HL-60 (cell line): ENCODE measurements at regions not wholly inside any gene's neighbourhood (a gene's known extent, or its start where the extent isn't known, plus 50 kb on each side); places are given as distances from the start of the nearest gene placed in this dataset.

Experiments used
- GABPA ChIP-seq: IDR thresholded peaks from 2 replicates; pipeline ENCODE4 v1.6.1; 2012; ENCODE audit warnings: low read depth
- POLR2AphosphoS5 ChIP-seq: IDR thresholded peaks from 2 replicates; pipeline ENCODE4 v1.6.1; 2012; ENCODE audit warnings: low read depth
- REST ChIP-seq: IDR thresholded peaks from 2 replicates; pipeline ENCODE4 v1.6.1; 2012; ENCODE audit warnings: low read depth; ENCODE audit not compliant: insufficient replicate concordance
- TF ChIP-seq, protein P1 (sequence below): IDR thresholded peaks from one replicate; pipeline ENCODE4 v1.5.1; 2011; ENCODE audit warnings: low read length, control low read depth, inconsistent platforms; ENCODE audit not compliant: insufficient read depth

GRCh38 chr16:81164481-81164880, 68.3 kb upstream of the GCSH start:
- TF ChIP-seq, protein P1, sequence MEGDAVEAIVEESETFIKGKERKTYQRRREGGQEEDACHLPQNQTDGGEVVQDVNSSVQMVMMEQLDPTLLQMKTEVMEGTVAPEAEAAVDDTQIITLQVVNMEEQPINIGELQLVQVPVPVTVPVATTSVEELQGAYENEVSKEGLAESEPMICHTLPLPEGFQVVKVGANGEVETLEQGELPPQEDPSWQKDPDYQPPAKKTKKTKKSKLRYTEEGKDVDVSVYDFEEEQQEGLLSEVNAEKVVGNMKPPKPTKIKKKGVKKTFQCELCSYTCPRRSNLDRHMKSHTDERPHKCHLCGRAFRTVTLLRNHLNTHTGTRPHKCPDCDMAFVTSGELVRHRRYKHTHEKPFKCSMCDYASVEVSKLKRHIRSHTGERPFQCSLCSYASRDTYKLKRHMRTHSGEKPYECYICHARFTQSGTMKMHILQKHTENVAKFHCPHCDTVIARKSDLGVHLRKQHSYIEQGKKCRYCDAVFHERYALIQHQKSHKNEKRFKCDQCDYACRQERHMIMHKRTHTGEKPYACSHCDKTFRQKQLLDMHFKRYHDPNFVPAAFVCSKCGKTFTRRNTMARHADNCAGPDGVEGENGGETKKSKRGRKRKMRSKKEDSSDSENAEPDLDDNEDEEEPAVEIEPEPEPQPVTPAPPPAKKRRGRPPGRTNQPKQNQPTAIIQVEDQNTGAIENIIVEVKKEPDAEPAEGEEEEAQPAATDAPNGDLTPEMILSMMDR: no peak
- TF ChIP-seq GABPA (no peak), REST (no peak), POLR2AphosphoS5 (no peak)
